Fibroblast of skin of right quadriceps (primary cell): ENCODE measurements at regions not wholly inside any gene's neighbourhood (a gene's known extent, or its start where the extent isn't known, plus 50 kb on each side); places are given as distances from the start of the nearest gene placed in this dataset.

Experiments
- DNase-seq: peaks from one replicate; pipeline ENCODE4 v3.0.0-alpha.2; 2013

DNA sequence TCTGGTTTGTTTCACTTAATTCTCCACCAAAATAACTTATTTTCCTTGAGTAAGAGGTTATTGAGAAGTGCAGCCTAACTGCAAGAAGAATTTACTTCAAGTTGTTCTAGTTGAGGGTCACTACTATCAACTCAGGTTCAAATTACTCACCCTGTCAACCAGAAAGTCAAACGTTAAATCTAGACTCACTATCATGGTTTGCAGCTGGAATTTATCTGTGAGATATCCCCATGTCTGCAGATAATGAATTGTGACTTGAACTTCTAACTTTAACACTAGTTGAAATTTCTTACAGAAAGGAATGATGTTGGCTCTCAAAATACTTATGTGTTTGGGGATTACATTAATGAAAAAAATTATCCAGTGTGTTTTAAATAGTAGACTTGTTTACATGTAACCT is 1145.7 kb upstream of the NXPH2 start:
- no peak for DNase-seq

DNA sequence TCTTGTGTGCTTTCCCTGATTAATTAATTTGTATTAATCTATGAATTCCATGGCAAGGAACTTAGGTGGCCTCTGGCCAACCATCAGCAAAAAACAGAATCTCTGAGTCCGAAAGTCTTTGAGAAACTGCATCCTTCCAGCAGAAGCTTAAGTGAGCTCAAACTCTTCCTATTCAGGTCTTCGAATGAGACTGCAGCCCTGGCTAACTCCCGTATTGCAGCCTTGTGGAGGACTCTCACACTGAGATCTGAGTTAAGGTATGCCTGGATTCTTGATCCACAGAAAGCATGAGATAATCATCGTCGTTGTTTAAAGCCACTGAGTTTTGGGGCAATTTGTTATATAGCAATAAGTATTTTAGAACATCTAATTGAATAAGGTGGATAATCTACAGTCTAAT is 1143.9 kb upstream of the NXPH2 start:
- no peak for DNase-seq

DNA sequence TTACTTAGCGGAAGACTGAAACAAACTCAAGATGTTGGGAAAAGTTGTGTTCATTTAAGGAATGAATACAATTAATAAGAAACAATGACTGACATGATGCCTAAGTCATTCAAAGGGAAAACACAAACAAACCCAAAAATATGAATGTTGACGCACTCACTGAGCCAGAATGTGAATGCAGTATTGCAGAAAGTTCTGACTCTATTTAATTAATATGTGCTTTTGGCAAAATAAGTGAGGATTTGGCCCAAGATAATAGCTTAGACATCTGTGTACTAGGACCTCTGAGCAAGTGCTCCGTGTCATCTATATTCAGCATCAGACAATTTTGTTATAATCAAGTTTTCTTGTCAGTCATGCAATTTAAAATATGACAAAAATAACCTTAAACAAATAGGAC is 1138.8 kb upstream of the NXPH2 start:
- DNase-seq = no peak

DNA sequence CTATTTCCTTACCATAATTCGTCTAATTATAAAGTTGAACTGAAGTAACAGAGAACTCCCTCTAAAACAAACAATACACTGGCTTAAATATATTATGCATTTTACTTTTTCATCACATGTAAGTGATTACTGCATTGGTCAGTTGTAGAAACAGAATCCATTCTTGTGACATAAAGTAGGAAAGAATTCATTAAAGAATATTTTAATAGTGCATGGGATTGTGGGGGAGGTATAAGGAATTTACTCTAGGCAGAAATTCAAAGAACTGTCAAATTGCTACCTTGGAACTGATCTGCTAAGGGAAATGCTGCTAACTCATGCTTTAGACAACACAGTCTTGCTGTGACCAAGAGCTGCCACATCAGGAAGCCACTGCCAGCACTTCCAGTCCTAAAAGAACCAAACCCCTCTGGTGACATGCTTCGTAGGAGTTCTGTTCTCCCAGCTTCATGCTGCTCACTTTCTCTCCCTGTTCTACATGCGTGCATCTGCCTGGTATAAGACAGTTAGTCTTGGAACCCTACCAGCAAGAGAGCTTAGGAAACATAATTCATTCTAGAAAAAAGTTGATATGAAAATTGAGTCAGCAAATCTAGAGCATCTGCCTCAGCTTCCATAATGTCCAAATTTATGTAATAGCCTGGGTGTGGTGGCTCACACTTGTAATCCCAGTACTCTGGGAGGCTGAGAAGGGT is 1137.6 kb upstream of the NXPH2 start:
- DNase-seq = peak; percentile 5

DNA sequence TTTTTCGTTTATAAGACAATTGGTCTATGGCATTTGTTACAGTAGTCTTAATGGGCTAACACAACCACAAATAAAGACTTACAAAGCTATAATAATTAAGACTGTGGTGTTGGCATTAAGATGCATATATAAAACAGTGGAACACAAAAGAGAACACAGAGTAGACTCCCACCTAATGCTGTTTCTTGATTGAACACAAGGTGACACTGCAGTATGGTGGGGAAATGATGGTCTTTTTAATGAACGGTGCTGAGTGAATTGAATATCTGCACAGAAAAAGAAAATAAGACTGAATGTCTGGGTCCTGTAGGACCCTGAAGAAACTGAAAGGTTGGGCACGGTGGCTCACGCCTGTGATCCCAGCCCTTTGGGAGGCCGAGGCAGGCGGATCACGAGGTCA is 1136.6 kb upstream of the NXPH2 start:
- no peak for DNase-seq

DNA sequence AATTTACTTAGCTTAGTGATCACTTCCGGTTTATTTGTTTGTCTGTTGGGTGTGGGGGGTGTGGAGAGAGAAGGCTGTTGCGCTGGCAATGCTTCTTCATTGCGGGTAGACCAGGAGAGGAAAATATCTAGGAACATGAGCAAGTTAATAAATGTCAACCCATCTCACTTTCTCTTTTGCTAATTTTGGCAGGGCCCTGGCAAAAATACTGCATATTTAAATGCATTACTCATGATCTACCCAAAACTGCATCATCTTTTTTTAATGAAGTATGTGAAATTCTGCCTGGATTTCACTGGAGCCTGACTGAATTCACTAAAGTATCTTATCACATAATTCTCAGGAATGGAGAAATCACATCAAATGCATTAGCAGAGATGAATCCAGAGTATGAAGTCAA is 1131.0 kb upstream of the NXPH2 start:
- no peak for DNase-seq

DNA sequence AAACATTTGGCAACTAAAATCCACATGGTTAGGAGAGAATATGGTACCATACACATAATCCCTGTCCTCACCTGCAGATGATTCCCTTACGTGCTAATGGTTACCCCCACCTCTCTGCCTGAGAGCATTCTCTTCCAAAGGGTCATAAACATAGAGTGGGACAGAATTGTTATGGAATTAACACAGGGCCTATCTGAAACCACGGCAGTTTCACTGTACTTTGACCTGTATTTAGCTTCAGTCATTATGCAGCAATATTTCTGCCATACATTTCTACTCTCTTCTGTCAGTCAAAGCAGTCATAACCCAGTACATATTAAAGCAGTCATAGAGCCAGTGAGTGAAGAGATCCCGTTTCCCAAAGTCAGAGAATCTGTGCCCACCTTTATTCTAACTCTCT is 1128.9 kb upstream of the NXPH2 start:
- DNase-seq = no peak

DNA sequence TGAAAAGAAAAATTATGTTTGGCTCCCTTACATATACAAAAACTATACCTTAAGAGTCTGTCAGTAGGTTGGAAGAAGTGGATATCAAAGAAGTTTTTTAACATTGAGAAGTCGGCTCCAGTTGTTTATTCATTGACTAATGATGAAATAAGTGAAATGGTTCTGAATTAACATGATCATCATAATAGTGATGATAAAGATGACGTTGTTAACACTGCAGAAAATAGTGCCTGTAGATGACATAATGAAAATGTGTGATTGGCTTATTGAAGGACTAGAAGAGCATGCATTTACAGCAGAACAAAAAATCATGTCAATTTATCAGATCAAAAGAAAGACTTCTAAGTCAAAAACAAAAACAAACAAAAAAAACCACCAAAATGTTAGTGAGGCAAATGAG is 1125.4 kb upstream of the NXPH2 start:
- no peak for DNase-seq

DNA sequence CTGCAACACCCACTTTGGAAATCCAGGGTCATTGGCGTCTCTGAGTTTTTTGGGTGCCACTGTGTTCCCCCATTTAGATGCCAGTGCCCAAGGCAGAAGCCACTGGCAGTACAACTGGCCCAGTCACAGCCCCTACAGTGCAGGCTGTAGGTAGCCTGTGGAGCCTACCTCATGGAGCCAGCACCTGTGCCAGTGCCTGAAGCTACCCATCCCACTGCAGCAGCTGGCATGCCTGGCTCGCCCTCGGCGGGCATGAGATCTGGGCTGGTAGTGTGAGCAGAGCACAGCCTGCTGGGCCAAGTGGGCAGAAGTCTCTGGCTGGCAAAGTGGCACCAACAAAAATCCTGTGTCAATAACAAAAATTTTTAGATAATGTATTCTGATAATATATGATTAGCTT is 1111.4 kb upstream of the NXPH2 start:
- DNase-seq = no peak

DNA sequence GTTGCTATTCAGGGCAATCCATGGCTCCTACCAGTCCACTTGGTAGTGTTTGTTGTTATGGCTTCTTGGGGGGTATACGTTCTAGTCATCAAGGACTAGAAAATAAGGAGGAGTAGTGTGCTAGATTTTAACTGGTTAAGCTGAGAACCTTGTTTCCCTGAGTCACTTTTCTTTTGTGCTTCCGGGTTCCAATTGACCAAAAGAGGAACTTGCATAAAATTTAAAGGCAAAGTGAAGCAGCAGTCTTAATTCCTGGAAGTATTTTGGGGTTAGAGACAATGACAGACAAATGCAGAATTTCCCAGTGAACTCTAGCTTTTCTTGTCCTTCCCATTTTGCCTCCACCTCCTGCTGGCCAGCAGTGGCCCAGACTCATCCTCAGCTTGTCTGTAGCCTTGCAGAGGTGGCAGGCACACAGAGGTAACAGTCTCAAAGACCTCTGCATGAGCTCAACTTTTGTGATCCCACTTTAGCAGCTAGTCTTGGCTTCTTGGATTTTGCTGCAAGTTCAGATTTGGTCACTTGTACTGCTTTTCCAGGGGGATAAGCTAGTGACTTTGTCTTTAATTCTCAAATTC is 1105.8 kb upstream of the NXPH2 start:
- no peak for DNase-seq

DNA sequence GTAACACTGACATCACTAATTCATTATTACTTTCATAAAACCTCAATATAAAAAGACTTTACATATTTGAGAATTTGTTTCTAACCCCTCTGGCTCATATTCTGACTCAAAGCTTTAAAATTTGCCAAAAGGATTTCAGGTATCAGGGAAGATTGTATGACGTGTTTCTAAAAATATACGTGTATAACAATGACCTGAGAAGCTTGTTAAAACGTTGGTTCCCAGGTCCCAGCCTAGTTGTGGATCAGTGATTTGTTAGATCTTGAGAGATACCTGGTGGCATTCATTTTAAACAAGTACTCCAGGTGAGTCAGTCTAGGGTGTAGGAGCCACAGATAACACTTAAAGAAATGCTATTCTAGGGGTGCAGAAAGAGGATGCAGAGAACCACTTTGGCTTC is 1096.8 kb upstream of the NXPH2 start:
- no peak for DNase-seq

DNA sequence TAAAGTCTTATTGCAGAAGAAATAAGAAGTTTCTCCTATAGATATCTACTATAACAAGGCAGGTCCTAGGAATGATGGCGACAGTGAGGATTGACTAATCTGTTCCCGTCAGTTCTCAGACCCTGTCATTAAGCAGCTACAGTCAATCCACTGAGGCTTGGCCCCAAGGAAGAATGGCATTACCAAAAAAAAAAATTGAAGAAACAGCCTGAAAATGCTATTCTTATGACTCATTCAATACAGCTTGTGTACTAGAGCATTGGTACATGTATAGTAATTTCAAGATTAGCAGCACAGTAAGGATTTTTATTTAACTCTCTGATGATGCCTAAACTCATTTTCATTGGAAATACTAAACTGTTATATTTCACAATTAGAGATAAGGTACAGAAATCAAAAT is 1096.1 kb upstream of the NXPH2 start:
- DNase-seq = no peak

DNA sequence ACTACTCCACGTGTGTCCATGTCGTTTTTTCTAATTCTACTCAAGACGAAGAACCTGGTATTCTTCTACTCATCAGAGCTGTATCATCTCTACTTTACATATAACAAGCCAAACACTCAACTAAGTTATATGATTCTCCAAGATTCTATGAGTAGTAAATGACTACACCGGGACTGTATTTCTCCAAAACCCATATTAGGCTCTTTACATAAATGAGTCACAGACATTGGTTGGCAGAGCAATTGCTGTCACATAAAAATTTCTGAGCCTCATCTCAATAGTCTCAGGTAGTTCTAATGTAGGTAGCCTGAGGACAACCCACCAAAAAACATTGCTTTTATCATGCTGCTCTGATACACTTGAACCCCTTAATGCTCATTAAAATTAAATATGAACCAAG is 1092.3 kb upstream of the NXPH2 start:
- DNase-seq = no peak

DNA sequence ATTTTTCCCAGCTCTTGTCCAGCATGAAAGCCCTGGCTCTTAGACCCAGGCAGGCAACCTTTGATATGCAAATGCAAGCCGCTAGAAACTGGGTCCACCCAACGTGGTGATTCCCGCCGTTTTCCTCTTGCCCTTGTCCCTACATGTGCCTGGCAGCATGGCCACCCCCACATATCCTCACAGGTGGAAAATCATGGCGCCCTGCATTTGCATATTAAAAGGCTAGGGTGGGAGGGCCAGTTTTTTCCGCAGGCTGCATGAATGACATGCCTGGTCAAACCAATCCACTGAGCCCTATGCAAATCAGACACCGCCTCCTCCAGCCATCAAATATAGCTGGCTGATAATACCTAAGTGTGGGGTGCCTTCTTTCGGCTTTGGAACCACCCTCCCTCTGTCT is 1091.8 kb upstream of the NXPH2 start:
- DNase-seq = no peak

DNA sequence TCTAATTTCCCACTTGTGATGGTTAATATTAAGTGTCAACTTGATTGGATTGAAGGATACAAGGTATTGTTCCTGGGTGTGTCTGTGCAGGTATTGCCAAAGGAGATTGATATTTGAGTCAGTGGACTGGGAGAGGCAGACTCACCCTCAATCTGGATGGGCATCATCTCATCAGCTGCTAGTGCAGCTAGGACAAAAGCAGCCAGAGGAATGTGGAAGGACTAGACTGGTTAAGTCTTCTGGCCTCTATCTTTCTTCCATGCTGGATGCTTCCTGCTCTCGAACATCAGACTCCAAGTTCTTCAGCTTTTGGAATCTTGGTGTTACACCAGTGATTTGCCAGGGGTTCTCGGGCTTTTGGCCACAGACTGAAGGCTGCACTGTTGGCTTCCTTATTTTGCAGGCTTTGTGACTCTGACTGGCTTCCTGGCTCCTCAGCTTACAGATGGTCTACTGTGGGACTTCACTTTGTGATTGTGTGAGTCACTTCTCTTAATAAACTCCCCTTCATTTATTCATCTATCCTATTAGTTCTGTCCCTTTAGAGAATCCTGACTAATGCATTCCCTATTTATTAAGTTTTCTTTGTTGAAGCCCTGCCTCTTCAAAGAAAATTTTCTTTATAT is 1087.5 kb upstream of the NXPH2 start:
- DNase-seq = no peak

DNA sequence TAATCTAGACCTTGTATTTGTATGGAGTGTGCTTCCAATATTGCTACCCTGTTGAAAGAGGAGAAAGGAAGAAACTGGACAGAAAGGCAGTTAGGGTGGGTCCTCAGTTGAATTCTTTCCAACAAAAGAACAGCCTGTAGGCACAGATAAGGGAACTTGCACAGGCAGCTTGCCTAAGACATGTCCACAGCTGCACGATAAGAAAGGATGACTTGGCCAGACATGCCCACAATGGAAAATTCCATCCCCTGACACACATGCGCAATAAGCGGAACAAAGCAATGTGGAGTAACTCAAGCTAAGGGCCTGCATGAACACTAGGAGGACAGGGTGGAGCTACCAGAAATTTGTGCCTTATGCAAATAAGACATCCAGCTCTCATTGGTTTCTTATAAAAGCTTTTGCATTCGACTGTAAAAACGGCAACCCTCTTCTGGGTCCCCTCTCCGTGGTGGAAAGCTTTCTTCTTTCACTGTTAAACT is 1084.7 kb upstream of the NXPH2 start:
- no peak for DNase-seq

DNA sequence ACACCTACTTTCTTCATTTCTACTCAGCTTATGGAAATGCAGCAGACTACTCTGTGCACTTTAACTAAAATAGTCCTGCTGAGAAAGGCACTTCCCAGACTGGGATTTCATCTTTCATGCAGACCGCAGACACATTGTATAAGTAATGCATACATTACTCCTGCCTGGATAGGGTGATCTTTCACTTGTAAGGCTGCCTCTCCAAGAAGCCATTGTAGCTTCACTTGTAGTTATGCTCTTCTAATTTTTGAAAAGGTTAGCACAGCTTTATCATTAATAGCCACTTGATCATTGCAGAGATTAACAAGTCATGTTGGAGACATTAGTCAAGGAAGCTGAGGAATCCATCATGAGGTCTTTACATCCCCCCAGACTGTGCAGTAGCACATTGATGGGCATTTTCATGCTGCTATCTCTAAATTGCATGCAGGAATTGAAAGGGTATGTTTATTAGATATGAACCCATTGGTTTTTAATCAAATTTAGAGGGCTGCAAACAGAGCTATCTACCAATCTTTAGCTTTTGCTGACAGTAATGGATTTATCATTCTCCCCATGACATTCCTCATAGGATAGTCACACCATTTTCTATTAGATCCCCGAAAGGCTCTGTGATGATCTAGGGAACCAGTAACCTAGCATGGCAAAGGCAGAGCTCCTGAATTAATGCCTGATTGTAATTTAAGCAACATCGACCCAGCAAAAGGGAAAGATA is 1074.7 kb upstream of the NXPH2 start:
- no peak for DNase-seq

DNA sequence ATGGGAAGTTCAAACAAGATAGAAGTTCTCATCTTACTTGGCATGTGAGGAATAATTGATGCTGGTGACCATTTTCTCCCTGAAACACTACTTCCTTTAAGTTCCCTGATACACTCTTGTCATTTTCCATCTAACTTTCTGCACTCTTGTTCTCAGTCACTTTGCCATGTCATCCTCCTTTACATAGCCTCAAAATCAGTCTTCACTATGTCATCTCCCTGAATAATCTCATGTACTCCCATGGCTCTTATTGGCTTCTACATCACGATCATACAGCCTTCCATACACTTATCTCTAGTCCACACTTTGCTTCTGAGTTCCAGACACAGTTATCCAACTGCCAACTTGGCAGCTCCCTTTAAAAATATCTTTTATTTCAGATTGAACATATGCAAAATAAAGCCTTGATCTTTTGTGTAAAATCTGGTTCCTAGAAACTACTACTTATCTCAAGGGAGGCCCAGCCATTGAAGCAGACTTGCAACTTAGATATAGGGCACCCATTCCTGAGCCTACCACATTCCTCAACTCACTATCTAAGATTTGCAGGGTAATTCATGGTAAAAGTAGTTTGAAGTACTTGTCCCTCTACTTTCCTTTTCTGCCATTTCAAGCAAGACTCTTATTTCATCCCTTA is 1070.2 kb upstream of the NXPH2 start:
- no peak for DNase-seq

DNA sequence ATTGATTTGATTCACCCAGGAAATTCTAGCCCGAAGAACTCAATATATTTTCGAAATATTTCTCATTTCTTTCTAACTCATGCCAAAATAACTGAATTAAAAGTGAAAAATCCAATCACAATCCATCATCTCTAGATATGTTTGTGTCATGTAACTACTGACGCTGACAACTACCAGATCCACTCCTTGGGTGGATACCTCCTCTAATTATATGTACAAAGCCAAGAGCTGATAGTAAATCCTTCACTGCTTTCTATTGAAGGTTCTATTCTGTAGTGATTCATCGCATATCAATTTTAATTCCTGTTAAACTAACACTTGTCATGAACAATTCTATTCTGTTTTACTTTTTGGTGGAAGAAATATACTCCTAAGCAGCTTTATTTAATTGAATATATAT is 1056.6 kb upstream of the NXPH2 start:
- DNase-seq = no peak

DNA sequence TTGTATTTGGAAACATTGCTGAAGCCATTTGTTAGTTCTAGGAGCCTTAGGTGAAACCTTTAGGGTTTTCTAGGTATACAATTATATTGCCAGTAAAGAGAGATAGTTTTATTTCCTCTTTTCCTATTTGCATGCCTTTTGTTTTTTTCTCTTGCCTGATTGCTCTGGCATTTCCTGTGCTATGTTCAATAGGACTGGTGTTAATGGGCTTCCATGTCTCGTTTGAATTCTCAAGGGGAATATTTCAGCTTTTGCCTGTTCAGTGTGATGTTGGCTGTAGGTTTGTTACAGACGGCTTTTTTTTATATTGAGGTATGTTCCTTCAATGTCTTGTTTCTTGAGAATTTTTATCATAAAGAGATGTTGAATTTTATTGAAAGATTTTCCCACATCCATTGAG is 1054.9 kb upstream of the NXPH2 start:
- DNase-seq = no peak

DNA sequence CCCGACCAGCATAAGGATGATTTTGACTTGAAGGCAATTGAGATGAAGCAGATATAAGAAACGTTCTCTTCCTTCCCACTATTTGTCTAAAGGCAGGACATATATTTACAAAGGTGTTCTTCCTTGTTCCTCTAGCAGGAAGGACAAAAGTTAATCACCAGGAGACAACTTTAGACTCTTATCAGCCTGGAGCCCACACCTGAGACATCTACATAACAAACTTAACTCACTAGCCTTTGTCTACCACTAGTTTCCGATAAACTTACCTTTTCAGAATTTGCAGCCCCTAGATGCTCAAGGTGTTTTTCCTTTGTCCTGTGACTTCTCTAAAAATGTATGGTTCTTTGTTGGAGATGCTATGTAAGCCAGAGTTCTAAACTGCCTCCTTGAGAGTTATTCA is 1047.8 kb upstream of the NXPH2 start:
- no peak for DNase-seq

DNA sequence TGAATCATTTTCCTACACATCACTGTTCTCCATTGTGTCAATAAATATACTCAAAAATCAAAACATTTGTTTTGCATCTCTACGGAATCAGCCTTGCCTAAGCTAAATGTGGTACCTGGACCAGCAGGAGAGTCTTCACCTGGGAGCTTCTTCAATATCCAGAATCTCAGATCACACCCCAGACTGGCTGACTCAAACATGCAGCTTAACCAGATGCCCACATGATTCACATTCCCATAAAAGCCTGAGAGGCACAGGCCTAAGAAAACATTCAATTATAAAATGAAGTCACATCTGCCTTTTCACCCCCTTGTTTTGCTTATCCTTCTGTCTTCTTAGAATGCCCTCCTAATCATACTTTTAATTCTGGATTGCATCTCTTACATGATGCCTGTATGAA is 1045.5 kb upstream of the NXPH2 start:
- no peak for DNase-seq

DNA sequence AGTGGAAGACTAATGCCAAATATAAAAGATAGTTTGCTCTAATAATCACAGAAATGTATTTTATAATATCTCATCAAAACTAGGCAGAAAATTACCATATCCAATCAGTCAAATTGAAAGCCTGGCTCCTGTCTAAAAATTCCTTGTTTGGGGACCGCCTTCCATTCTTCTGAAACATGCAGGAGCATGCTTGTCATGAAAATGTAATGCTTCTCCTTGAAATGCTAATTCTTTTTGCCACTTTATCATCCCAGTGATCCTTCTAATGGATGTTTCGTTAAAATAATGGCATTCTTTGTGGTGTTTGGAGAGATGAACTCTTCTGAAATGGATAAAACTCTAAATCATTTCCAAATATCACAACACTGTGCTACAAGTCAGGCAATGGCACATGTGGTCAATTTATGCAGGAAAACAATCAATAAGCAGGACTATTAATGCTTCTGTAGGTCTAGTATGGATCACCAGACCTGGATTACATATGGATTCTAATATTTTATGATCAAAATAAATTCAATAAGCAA is 1039.1 kb upstream of the NXPH2 start:
- no peak for DNase-seq
